ENCODE measurements at regions not wholly inside any gene's neighbourhood (a gene's known extent, or its start where the extent isn't known, plus 50 kb on each side); places are given as distances from the start of the nearest gene placed in this dataset.

DNA sequence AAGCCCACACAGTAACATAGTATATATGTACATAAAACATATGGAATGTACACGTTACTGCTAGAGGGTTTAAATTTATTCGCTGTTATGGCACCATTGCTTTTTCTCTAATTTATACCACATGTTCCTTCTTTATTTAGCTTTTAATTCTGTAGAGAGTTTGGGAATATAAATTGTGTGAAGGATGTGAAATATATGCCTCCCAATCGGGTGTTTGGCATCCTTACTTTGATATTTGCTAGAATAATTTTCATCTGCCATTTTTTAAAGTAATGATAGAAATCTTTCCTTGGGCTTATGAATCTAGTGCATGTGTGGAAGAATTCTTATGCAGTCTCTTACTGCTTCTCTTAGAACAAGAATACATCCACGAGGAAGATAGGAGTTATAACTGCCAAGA lies 509.8 kb upstream of the RAG2 start:
- 39 to 61% (median 61%) methylated on average over 4 of the region's 4 CpGs for WGBS, 3 donors
- Histone ChIP-seq H3K4me3 (no peak overlapping the region), H3K27me3 (no peaks in the 10 kb centered on the region), H3K4me1 (ENCODE audit: insufficient read depth) (no peaks in the 10 kb centered on the region), H3K9me3 (no peaks in the 10 kb centered on the region), H3K27ac (no peak overlapping the region), H3K36me3 (no peaks in the 10 kb centered on the region)
- no peak for DNase-seq
- intact Hi-C loops (cut with DNase I): no loop called here
- TF ChIP-seq POLR2A (IDR thresholded peaks at IDR 0.05): no peak
- TF ChIP-seq, protein P1, sequence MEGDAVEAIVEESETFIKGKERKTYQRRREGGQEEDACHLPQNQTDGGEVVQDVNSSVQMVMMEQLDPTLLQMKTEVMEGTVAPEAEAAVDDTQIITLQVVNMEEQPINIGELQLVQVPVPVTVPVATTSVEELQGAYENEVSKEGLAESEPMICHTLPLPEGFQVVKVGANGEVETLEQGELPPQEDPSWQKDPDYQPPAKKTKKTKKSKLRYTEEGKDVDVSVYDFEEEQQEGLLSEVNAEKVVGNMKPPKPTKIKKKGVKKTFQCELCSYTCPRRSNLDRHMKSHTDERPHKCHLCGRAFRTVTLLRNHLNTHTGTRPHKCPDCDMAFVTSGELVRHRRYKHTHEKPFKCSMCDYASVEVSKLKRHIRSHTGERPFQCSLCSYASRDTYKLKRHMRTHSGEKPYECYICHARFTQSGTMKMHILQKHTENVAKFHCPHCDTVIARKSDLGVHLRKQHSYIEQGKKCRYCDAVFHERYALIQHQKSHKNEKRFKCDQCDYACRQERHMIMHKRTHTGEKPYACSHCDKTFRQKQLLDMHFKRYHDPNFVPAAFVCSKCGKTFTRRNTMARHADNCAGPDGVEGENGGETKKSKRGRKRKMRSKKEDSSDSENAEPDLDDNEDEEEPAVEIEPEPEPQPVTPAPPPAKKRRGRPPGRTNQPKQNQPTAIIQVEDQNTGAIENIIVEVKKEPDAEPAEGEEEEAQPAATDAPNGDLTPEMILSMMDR (IDR thresholded peaks at IDR 0.05): no peak
- no peak for TF ChIP-seq EP300 (IDR thresholded peaks at IDR 0.05)

DNA sequence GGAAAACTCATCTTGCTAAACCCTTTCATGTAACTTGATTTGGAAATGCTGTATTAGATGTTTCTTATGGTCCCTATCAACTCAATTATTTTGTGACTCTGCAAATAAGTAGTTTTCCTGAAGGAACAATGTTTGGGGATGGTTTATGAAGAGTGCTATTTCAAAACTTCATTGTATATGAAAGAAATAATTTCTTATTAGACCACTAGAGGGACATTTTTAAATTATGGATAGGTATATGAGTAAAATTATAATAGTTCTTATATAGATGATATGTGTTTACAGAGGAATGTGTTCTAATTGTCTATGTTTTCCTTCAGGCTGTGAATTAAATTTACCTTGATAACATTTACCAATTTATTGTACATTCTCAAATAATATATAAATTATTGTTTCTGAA lies 509.4 kb upstream of the RAG2 start:
- Histone ChIP-seq H3K36me3 (no peaks in the 10 kb centered on the region), H3K4me3 (no peak overlapping the region), H3K9me3 (no peaks in the 10 kb centered on the region), H3K27me3 (no peaks in the 10 kb centered on the region), H3K27ac (no peak overlapping the region), H3K4me1 (ENCODE audit: insufficient read depth) (no peaks in the 10 kb centered on the region)
- no peak for DNase-seq
- intact Hi-C loops (cut with DNase I): no loop called here
- TF ChIP-seq POLR2A (IDR thresholded peaks at IDR 0.05) (no peak), EP300 (IDR thresholded peaks at IDR 0.05) (no peak)
- TF ChIP-seq, protein P1 (IDR thresholded peaks at IDR 0.05): no peak

DNA sequence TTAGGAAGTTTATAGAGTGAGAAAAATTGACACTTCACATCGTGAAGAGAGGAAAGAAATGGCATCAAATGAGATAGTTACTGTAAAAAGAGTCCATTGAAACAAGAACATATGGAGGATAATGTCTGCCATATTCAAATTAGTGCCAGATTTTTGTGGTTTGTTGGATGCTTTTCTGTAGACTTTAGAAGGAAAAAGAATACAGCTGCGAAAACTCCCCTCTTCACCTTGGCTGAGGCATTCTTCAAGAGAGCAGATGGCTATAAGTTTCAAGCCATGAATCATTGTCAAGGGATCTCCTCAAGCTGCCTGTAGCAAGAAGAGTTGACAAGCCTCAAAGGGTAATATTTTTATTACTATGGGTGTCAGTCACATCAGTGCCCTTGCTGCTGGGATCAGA lies 507.4 kb upstream of the RAG2 start:
- intact Hi-C loops (cut with DNase I): no loop called here
- Histone ChIP-seq H3K9me3 (no peaks in the 10 kb centered on the region), H3K27me3 (no peaks in the 10 kb centered on the region), H3K27ac (no peak overlapping the region), H3K4me1 (ENCODE audit: insufficient read depth) (no peaks in the 10 kb centered on the region), H3K36me3 (no peaks in the 10 kb centered on the region), H3K4me3 (no peak overlapping the region)
- TF ChIP-seq EP300 (IDR thresholded peaks at IDR 0.05): no peak
- TF ChIP-seq, protein P1 (IDR thresholded peaks at IDR 0.05): no peak
- TF ChIP-seq POLR2A (IDR thresholded peaks at IDR 0.05): no peak
- 48 to 52% (median 48%) methylated on average over 2 of the region's 2 CpGs for WGBS, 3 donors
- no peak for DNase-seq

DNA sequence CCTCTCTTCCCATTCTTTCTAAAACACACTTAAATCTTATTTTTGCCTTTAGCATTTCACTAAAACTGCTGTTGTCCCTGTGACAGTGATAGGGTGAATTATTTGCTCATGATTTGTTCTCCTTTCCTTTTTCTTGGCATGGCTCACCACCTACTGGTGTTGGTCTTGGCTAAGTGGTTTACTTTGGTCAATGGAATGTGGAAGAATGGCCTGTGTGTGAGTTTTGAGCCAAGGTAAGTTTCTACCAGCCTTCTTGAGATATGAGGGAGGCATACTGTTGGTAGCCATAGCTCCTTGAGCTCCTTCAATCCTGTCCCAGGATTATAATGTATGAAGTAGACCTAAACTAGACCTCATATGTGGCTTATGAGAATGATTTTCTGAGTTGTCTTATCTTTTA lies 506.3 kb upstream of the RAG2 start:
- H3K27ac ChIP-seq: no peak overlapping the region
- no peaks in the 10 kb centered on the region for H3K36me3 ChIP-seq
- no peak overlapping the region for H3K4me3 ChIP-seq
- no peak for TF ChIP-seq POLR2A (IDR thresholded peaks at IDR 0.05)
- TF ChIP-seq, protein P1 (IDR thresholded peaks at IDR 0.05): no peak
- no peaks in the 10 kb centered on the region for H3K4me1 ChIP-seq (ENCODE audit: insufficient read depth)
- no peak for DNase-seq
- intact Hi-C loops (cut with DNase I): no loop called here
- no peaks in the 10 kb centered on the region for H3K9me3 ChIP-seq
- H3K27me3 ChIP-seq: no peaks in the 10 kb centered on the region

DNA sequence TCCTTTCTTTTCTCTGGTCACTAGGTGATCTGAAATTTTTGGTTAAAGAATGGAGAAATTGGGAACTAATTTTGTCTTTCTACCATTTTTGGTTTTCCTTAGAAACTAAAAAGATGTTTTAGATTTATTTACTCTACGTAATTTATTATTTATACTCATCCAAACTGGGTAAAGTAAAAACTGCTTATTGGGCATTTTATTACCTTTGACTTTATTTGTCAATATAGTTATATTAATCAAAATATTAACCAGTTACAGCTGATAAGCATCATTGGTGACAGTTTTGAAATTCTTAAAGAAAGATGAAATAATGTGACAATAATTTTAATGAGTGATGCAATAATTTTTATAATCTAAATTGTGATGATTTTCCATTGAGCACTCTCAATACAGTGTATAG lies 502.0 kb upstream of the RAG2 start:
- Histone ChIP-seq H3K4me1 (ENCODE audit: insufficient read depth) (no peaks in the 10 kb centered on the region), H3K36me3 (no peaks in the 10 kb centered on the region), H3K9me3 (no peaks in the 10 kb centered on the region), H3K27me3 (no peaks in the 10 kb centered on the region), H3K27ac (no peak overlapping the region), H3K4me3 (no peak overlapping the region)
- intact Hi-C loops (cut with DNase I): no loop called here
- no peak for DNase-seq
- 79 to 89% (median 88%) methylated on average over 1 of the region's 1 CpG for WGBS, 3 donors
- TF ChIP-seq, protein P1 (IDR thresholded peaks at IDR 0.05): no peak
- TF ChIP-seq EP300 (IDR thresholded peaks at IDR 0.05) (no peak), POLR2A (IDR thresholded peaks at IDR 0.05) (no peak)

Measured in ovary (tissue), 7 donors.